ENCODE measurements at regions not wholly inside any gene's neighbourhood (a gene's known extent, or its start where the extent isn't known, plus 50 kb on each side); places are given as distances from the start of the nearest gene placed in this dataset.

DNA sequence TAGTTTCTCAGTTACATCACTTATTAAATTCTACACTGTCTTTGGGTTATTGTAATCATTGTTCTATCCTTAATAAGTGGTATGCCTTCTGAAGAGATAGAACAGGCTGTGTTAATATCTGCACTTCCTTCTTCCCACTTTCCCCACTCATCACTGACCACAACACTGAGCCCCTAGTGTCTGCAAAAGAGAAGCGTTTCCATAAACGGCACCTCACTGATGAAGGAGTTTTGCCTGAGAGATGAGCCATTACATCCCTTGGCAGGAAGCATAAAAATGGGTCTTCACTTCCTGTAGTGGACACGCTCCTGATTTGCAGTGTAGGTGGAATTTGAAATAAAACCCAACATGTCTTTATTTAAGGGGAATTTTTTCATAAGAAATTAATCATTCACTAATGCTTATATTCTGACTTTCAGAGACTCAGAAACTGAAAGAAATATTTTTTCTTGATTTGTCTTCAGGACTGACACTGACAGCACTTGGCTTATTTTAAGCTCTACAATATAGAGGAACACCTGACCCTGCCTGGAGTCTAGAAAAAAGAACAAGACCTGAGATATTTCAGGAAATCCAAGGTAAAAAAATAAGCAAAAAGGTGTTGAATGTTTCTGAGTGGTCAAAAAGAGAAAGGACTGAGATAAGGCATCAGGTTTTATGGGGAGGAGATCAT is 275.3 kb downstream of the RAD51AP2 start:
- TF ChIP-seq, protein P1, sequence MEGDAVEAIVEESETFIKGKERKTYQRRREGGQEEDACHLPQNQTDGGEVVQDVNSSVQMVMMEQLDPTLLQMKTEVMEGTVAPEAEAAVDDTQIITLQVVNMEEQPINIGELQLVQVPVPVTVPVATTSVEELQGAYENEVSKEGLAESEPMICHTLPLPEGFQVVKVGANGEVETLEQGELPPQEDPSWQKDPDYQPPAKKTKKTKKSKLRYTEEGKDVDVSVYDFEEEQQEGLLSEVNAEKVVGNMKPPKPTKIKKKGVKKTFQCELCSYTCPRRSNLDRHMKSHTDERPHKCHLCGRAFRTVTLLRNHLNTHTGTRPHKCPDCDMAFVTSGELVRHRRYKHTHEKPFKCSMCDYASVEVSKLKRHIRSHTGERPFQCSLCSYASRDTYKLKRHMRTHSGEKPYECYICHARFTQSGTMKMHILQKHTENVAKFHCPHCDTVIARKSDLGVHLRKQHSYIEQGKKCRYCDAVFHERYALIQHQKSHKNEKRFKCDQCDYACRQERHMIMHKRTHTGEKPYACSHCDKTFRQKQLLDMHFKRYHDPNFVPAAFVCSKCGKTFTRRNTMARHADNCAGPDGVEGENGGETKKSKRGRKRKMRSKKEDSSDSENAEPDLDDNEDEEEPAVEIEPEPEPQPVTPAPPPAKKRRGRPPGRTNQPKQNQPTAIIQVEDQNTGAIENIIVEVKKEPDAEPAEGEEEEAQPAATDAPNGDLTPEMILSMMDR (IDR thresholded peaks at IDR 0.05; ENCODE audit: insufficient read depth, low read depth, low read length): no peak
- no peak for TF ChIP-seq EZH2 (IDR thresholded peaks at IDR 0.05; ENCODE audit: insufficient read depth, low read length)
